WTC11 (cell line): ENCODE measurements at regions not wholly inside any gene's neighbourhood (a gene's known extent, or its start where the extent isn't known, plus 50 kb on each side); places are given as distances from the start of the nearest gene placed in this dataset.
A peak's percentile ranks its signal among the peaks of the same experiment; 100 is the strongest.

Source experiments
- ATAC-seq: fragments of 200-7000 bp; cut with Tn5 transposase; 2 replicates; pipeline ENCODE4 v1.10.0; 2021; ENCODE audit warnings: mild to moderate bottlenecking, moderate library complexity
- CTCF ChIA-PET: fragments of 300-600 bp; sonication (Branson Sonifier 250); formaldehyde crosslinking; loops from one replicate; lab custom pipeline; 2021; ENCODE audit warnings: antibody characterized with exemption; lab: Charles Lee
- POLR2A ChIA-PET: fragments of 350-600 bp; sonication (Branson Sonifier 250); formaldehyde crosslinking; loops from one replicate; lab custom pipeline; 2021; ENCODE audit warnings: antibody characterized with exemption; lab: Charles Lee
- DNase-seq: peaks from one replicate; pipeline ENCODE4 v3.0.0; 2021; ENCODE audit warnings: low spot score
- H3K27ac Mint-ChIP-seq: 2 replicates; pipeline ENCODE4 v1.8.0; 2021; ENCODE audit warnings: mixed read lengths
- H3K27me3 Mint-ChIP-seq: 2 replicates; pipeline ENCODE4 v1.8.0; 2021; ENCODE audit warnings: low read depth, mild to moderate bottlenecking, moderate library complexity, mixed read lengths
- H3K36me3 Mint-ChIP-seq: 2 replicates; pipeline ENCODE4 v1.8.0; 2021; ENCODE audit warnings: mixed read lengths
- H3K4me1 Mint-ChIP-seq: 2 replicates; pipeline ENCODE4 v1.8.0; 2022; ENCODE audit warnings: mixed read lengths
- H3K4me3 Mint-ChIP-seq: 2 replicates; pipeline ENCODE4 v1.8.0; 2021; ENCODE audit warnings: mild to moderate bottlenecking, moderate library complexity, mixed read lengths
- H3K9me3 Mint-ChIP-seq: 2 replicates; pipeline ENCODE4 v1.8.0; 2021; ENCODE audit warnings: mixed read lengths
- E2F5 ChIP-seq: sonication (generic); formaldehyde crosslinking; IDR thresholded peaks from 2 replicates; pipeline ENCODE4 v1.8.1; 2022; ENCODE audit warnings: mild to moderate bottlenecking, moderate library complexity, missing genetic modification reagents
- FOXK1 ChIP-seq: sonication (generic); formaldehyde crosslinking; IDR thresholded peaks from 2 replicates; pipeline ENCODE4 v1.8.0; 2022; ENCODE audit warnings: mild to moderate bottlenecking, moderate library complexity, missing genetic modification reagents
- FOXP4 ChIP-seq: sonication (generic); formaldehyde crosslinking; IDR thresholded peaks from 2 replicates; pipeline ENCODE4 v1.8.0; 2022; ENCODE audit warnings: mild to moderate bottlenecking, missing genetic modification reagents
- MAX ChIP-seq: sonication (generic); formaldehyde crosslinking; IDR thresholded peaks from 2 replicates; pipeline ENCODE4 v1.8.0; 2022; ENCODE audit warnings: mild to moderate bottlenecking, missing genetic modification reagents
- MYBL2 ChIP-seq: sonication (generic); formaldehyde crosslinking; IDR thresholded peaks from 2 replicates; pipeline ENCODE4 v1.8.1; 2023; ENCODE audit warnings: mild to moderate bottlenecking, moderate library complexity, missing genetic modification reagents
- NR1H2 ChIP-seq: sonication (generic); formaldehyde crosslinking; IDR thresholded peaks from 2 replicates; pipeline ENCODE4 v1.9.0; 2021; ENCODE audit warnings: mild to moderate bottlenecking, moderate library complexity, missing genetic modification reagents
- PRRX2 ChIP-seq: fragments of 250-450 bp; sonication (Bioruptor Pico); IDR thresholded peaks from 2 replicates; pipeline ENCODE4 v1.8.0; 2021; ENCODE audit warnings: mild to moderate bottlenecking
- SMAD4 ChIP-seq: sonication (generic); formaldehyde crosslinking; IDR thresholded peaks from 2 replicates; pipeline ENCODE4 v1.8.0; 2022; ENCODE audit warnings: mild to moderate bottlenecking, missing genetic modification reagents
- SOX15 ChIP-seq: fragments of 250-450 bp; sonication (Bioruptor Pico); IDR thresholded peaks from 2 replicates; pipeline ENCODE4 v1.9.0; 2021; ENCODE audit warnings: mild to moderate bottlenecking
- SP1 ChIP-seq: sonication (generic); formaldehyde crosslinking; conservative IDR thresholded peaks from 2 replicates; pipeline ENCODE4 v1.8.1; 2022; ENCODE audit warnings: missing genetic modification reagents
- TEAD4 ChIP-seq: sonication (generic); formaldehyde crosslinking; IDR thresholded peaks from 2 replicates; pipeline ENCODE4 v1.8.0; 2022; ENCODE audit warnings: mild to moderate bottlenecking, missing genetic modification reagents
- TP53 ChIP-seq: sonication (generic); formaldehyde crosslinking; IDR thresholded peaks from 2 replicates; pipeline ENCODE4 v1.8.1; 2023; ENCODE audit warnings: mild to moderate bottlenecking, missing genetic modification reagents
- ZBTB21 ChIP-seq: sonication (generic); formaldehyde crosslinking; IDR thresholded peaks from 2 replicates; pipeline ENCODE4 v1.8.1; 2023; ENCODE audit warnings: mild to moderate bottlenecking, missing genetic modification reagents, borderline replicate concordance
- ZNF121 ChIP-seq: sonication (generic); formaldehyde crosslinking; IDR thresholded peaks from 2 replicates; pipeline ENCODE4 v1.8.0; 2023; ENCODE audit warnings: missing genetic modification reagents
- ZNF416 ChIP-seq: fragments of 250-450 bp; sonication (Bioruptor Pico); IDR thresholded peaks from 2 replicates; pipeline ENCODE4 v1.9.0; 2021; ENCODE audit warnings: mild to moderate bottlenecking, inconsistent platforms
- ZNF532 ChIP-seq: fragments of 250-450 bp; sonication (Bioruptor Pico); IDR thresholded peaks from 2 replicates; pipeline ENCODE4 v1.9.0; 2021; ENCODE audit warnings: mild to moderate bottlenecking, borderline replicate concordance

GRCh38 chr12:3996322-3996721, 123.1 kb upstream of the PARP11 start:
- TF ChIP-seq E2F5 (CRISPR knock-in tag) (no peak), SOX15 (CRISPR knock-in tag) (no peak), TP53 (no peak), FOXK1 (CRISPR knock-in tag) (no peak), MAX (no peak), ZNF532 (CRISPR knock-in tag) (no peak)
- DNase-seq (no peak), ATAC-seq (peak; percentile 26; the same call in 1 of the 2 replicates)
- H3K27ac Mint-ChIP-seq, result no peak overlapping the region
- H3K4me1 Mint-ChIP-seq, result peaks cover 25% of the 10 kb centered on the region
- ChIA-PET POLR2A (no interaction called here), CTCF (interaction anchor here (0.7 to 4.1 kb wide), 2 partner anchors 42 to 111 kb away, joined by 5 to 23 read pairs; no protein-coding TSS in a partner anchor)
- peaks cover 15% of the 10 kb centered on the region for H3K27me3 Mint-ChIP-seq
- no peak overlapping the region for H3K4me3 Mint-ChIP-seq
- peaks cover 11% of the 10 kb centered on the region for H3K36me3 Mint-ChIP-seq
- peaks cover 15% of the 10 kb centered on the region for H3K9me3 Mint-ChIP-seq

- DNase-seq (no peak), ATAC-seq (no peak)
- ChIA-PET POLR2A (no interaction called here), CTCF (interaction anchor here (4.1 kb wide), 1 partner anchor 43 kb away, joined by 23 read pairs; no protein-coding TSS in a partner anchor)
- H3K36me3 Mint-ChIP-seq, result peaks cover 2% of the 10 kb centered on the region; the same call in 1 of the 2 replicates
- H3K4me1 Mint-ChIP-seq, result peaks cover 28% of the 10 kb centered on the region
- no peak overlapping the region for H3K4me3 Mint-ChIP-seq
- H3K9me3 Mint-ChIP-seq, result peaks cover 5% of the 10 kb centered on the region
- H3K27me3 Mint-ChIP-seq, result peaks cover 13% of the 10 kb centered on the region
- TF ChIP-seq ZNF121 (CRISPR knock-in tag), result no peak
- TF ChIP-seq SMAD4 (CRISPR knock-in tag), result no peak
- TF ChIP-seq TEAD4, result no peak
- TF ChIP-seq FOXP4 (CRISPR knock-in tag), result no peak
- TF ChIP-seq ZNF416 (CRISPR knock-in tag), result no peak
- TF ChIP-seq NR1H2 (CRISPR knock-in tag), result no peak
- TF ChIP-seq PRRX2 (CRISPR knock-in tag), result no peak
- no peak for TF ChIP-seq MYBL2 (CRISPR knock-in tag)
- no peak overlapping the region for H3K27ac Mint-ChIP-seq
Observed at GRCh38 chr12:3995306-3995705, 122.1 kb upstream of the PARP11 start.

GRCh38 chr12:3994500-3994899, 121.3 kb upstream of the PARP11 start:
- POLR2A ChIA-PET, result no interaction called here
- H3K27me3 Mint-ChIP-seq, result peaks cover 8% of the 10 kb centered on the region; the same call in 1 of the 2 replicates
- no peak for TF ChIP-seq ZBTB21 (CRISPR knock-in tag)
- no peak for TF ChIP-seq SP1 (CRISPR knock-in tag)
- no peaks in the 10 kb centered on the region for H3K36me3 Mint-ChIP-seq
- no peak overlapping the region for H3K27ac Mint-ChIP-seq
- DNase-seq, result no peak
- ATAC-seq, result no peak
- no peak overlapping the region for H3K4me3 Mint-ChIP-seq
- H3K4me1 Mint-ChIP-seq, result peaks cover 21% of the 10 kb centered on the region
- CTCF ChIA-PET, result interaction anchor here (0.9 to 4.1 kb wide), 2 partner anchors 44 to 289 kb away, joined by 3 to 23 read pairs; no protein-coding TSS in a partner anchor
- H3K9me3 Mint-ChIP-seq, result no peaks in the 10 kb centered on the region
